Endodermal cell (in vitro differentiated cells): ENCODE measurements at regions not wholly inside any gene's neighbourhood (a gene's known extent, or its start where the extent isn't known, plus 50 kb on each side); places are given as distances from the start of the nearest gene placed in this dataset.
A peak's percentile ranks its signal among the peaks of the same experiment; 100 is the strongest.

ENCODE experiments used
- DNase-seq: peaks from one replicate; pipeline ENCODE4 v3.0.0-alpha.2; 2017
- H3K27ac ChIP-seq: 2 replicates; pipeline ENCODE4 v1.5.1; 2013; ENCODE audit warnings: mild to moderate bottlenecking, low read depth, low read length, moderate library complexity
- H3K27me3 ChIP-seq: 2 replicates; pipeline ENCODE4 v1.6.1; 2013; ENCODE audit warnings: mild to moderate bottlenecking, low read length, moderate library complexity; ENCODE audit not compliant: insufficient read depth, control insufficient read depth, poor library complexity, severe bottlenecking
- H3K36me3 ChIP-seq: 2 replicates; pipeline ENCODE4 v1.7.0; 2013; ENCODE audit warnings: mild to moderate bottlenecking, low read length, moderate library complexity; ENCODE audit not compliant: control insufficient read depth, insufficient read depth
- H3K4me1 ChIP-seq: one replicate; pipeline ENCODE4 v1.7.0; 2013; ENCODE audit warnings: low read length; ENCODE audit not compliant: control insufficient read depth, insufficient read depth
- H3K4me3 ChIP-seq: 2 replicates; pipeline ENCODE4 v1.5.1; 2013; ENCODE audit warnings: mild to moderate bottlenecking, low read length, moderate library complexity
- H3K9ac ChIP-seq: 2 replicates; pipeline ENCODE4 v1.6.1; 2013; ENCODE audit warnings: mild to moderate bottlenecking, low read length, moderate library complexity; ENCODE audit not compliant: poor library complexity, severe bottlenecking; ENCODE audit errors: extremely low read depth
- H3K9me3 ChIP-seq: 2 replicates; pipeline ENCODE4 v1.6.1; 2013; ENCODE audit warnings: mild to moderate bottlenecking, low read length, moderate library complexity; ENCODE audit not compliant: control insufficient read depth
- H3K27ac Mint-ChIP-seq: 2 replicates; pipeline ENCODE4 v1.8.0; 2020; ENCODE audit warnings: mixed read lengths
- H3K27me3 Mint-ChIP-seq: 2 replicates; pipeline ENCODE4 v1.8.0; 2021; ENCODE audit warnings: mild to moderate bottlenecking, mixed read lengths; ENCODE audit not compliant: insufficient read depth
- H3K36me3 Mint-ChIP-seq: 2 replicates; pipeline ENCODE4 v1.8.0; 2020; ENCODE audit warnings: low read depth, mixed read lengths
- H3K4me1 Mint-ChIP-seq: 2 replicates; pipeline ENCODE4 v1.8.0; 2020; ENCODE audit warnings: mixed read lengths
- H3K4me3 Mint-ChIP-seq: 2 replicates; pipeline ENCODE4 v1.8.0; 2020; ENCODE audit warnings: mild to moderate bottlenecking, moderate library complexity, mixed read lengths
- H3K9me3 Mint-ChIP-seq: 2 replicates; pipeline ENCODE4 v1.8.0; 2020; ENCODE audit warnings: mild to moderate bottlenecking, mixed read lengths
- CTCF ChIP-seq: fragments of 200-600 bp; sonication (generic); conservative IDR thresholded peaks from 2 replicates; pipeline ENCODE4 v1.5.0; 2021; ENCODE audit warnings: antibody characterized with exemption, mild to moderate bottlenecking
- WGBS, 2 experiments: methylation state at CpG; one replicate each; pipeline versions ENCODE4 v1.1.5 to v1.1.7; 2013; ENCODE audit warnings: missing lambda C conversion rate in 2 of 2, mixed read lengths in 1 of 2; ENCODE audit not compliant: insufficient coverage in 1 of 2, insufficient read length in 1 of 2; 5-methylcytosine and 5-hydroxymethylcytosine counted together

- Histone ChIP-seq H3K27ac (no peak overlapping the region), H3K9me3 (no peaks in the 10 kb centered on the region), H3K27me3 (no peaks in the 10 kb centered on the region), H3K36me3 (no peaks in the 10 kb centered on the region), H3K4me1 (peaks cover 8% of the 10 kb centered on the region), H3K9ac (no peak overlapping the region), H3K4me3 (no peak overlapping the region)
- Mint-ChIP-seq H3K9me3 (no peaks in the 10 kb centered on the region), H3K27ac (no peak overlapping the region), H3K36me3 (no peaks in the 10 kb centered on the region), H3K4me1 (peaks cover 23% of the 10 kb centered on the region), H3K4me3 (no peak overlapping the region), H3K27me3 (no peaks in the 10 kb centered on the region)
- no peak for TF ChIP-seq CTCF
- no peak for DNase-seq
- 97 to 100% methylated on average over 4 of the region's 4 CpGs for WGBS, 2 experiments
Measured at GRCh38 chr6:22952097-22952496, 382.7 kb downstream of the HDGFL1 start.

- Mint-ChIP-seq H3K4me3 (peak overlapping the region; percentile 7), H3K27ac (peak overlapping the region; percentile 31), H3K9me3 (peaks cover 8% of the 10 kb centered on the region), H3K36me3 (no peaks in the 10 kb centered on the region), H3K4me1 (peaks cover 24% of the 10 kb centered on the region), H3K27me3 (no peaks in the 10 kb centered on the region)
- H3K9me3 ChIP-seq = peaks cover 8% of the 10 kb centered on the region
- 59 to 60% methylated on average over 4 to 5 of the region's 5 CpGs for WGBS, 2 experiments
- H3K4me3 ChIP-seq = peak overlapping the region; percentile 34
- no peak overlapping the region for H3K27ac ChIP-seq
- H3K4me1 ChIP-seq = peaks cover 8% of the 10 kb centered on the region
- no peak for DNase-seq
- H3K27me3 ChIP-seq = no peaks in the 10 kb centered on the region
- H3K9ac ChIP-seq = peak overlapping the region; percentile 12
- no peaks in the 10 kb centered on the region for H3K36me3 ChIP-seq
- TF ChIP-seq CTCF = no peak
Measured at GRCh38 chr6:22954749-22955385, 385.5 kb downstream of the HDGFL1 start.

- peaks cover 8% of the 10 kb centered on the region for H3K9me3 ChIP-seq
- H3K27ac Mint-ChIP-seq = no peak overlapping the region
- H3K4me1 ChIP-seq = peaks cover 8% of the 10 kb centered on the region
- peaks cover 8% of the 10 kb centered on the region for H3K9me3 Mint-ChIP-seq
- no peak overlapping the region for H3K4me3 Mint-ChIP-seq
- no peak for TF ChIP-seq CTCF
- H3K4me1 Mint-ChIP-seq = peaks cover 24% of the 10 kb centered on the region
- H3K9ac ChIP-seq = no peak overlapping the region
- DNase-seq = no peak
- H3K27ac ChIP-seq = no peak overlapping the region
- 58 to 72% methylated on average over 4 to 6 of the region's 6 CpGs for WGBS, 2 experiments
- H3K27me3 Mint-ChIP-seq = no peaks in the 10 kb centered on the region
- H3K36me3 Mint-ChIP-seq = no peaks in the 10 kb centered on the region
- no peaks in the 10 kb centered on the region for H3K27me3 ChIP-seq
- H3K36me3 ChIP-seq = no peaks in the 10 kb centered on the region
- no peak overlapping the region for H3K4me3 ChIP-seq
Measured at GRCh38 chr6:22956029-22956681, 386.8 kb downstream of the HDGFL1 start.
